Suprapubic skin (tissue), 4 donors: ENCODE measurements at regions not wholly inside any gene's neighbourhood (a gene's known extent, or its start where the extent isn't known, plus 50 kb on each side); places are given as distances from the start of the nearest gene placed in this dataset.

ENCODE experiments used
- POLR2A ChIP-seq, 2 donors: fragments of 450-650 bp; IDR thresholded peaks; one replicate each; pipeline ENCODE4 v1.6.1; 2017; ENCODE audit warnings: antibody characterized with exemption in 2 of 2, mild to moderate bottlenecking in 2 of 2, moderate library complexity in 2 of 2
- POLR2AphosphoS5 ChIP-seq, 3 donors: sonication (generic); formaldehyde crosslinking; IDR thresholded peaks; one replicate each; pipeline ENCODE4 v1.6.1; 2017; ENCODE audit warnings: antibody characterized with exemption in 3 of 3
- TF ChIP-seq, protein P1 (sequence below), 2 donors: fragments of 200-600 bp in 1 of 2; fragments of 450-650 bp in 1 of 2; sonication (generic) in 1 of 2; IDR thresholded peaks; one replicate each; pipeline ENCODE4 v1.5.1; 2016 to 2019; ENCODE audit warnings: antibody characterized with exemption in 2 of 2, mild to moderate bottlenecking in 1 of 2, moderate library complexity in 1 of 2

DNA sequence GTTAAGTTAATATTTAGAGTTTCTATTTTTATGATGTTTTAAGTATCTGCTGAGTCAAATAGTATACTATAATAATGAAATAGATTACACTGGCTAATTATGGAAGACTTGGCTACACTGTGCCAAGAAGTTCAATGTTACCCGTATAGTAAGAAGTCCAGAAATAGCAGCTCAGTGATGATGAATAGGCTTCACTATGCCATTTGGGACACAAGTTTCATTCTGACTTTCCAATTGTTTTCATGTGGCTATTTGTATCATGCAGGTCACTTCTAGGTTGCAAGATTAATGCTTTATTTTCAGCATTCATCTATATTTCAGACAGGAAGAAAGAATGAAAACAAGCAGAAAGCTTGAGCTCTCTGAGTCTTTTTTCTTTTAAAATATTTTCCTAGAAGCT lies 194.5 kb upstream of the RIOK2 start:
- TF ChIP-seq POLR2AphosphoS5 (IDR thresholded peaks at IDR 0.05) (no peak), POLR2A (IDR thresholded peaks at IDR 0.05) (no peak)
- TF ChIP-seq, protein P1, sequence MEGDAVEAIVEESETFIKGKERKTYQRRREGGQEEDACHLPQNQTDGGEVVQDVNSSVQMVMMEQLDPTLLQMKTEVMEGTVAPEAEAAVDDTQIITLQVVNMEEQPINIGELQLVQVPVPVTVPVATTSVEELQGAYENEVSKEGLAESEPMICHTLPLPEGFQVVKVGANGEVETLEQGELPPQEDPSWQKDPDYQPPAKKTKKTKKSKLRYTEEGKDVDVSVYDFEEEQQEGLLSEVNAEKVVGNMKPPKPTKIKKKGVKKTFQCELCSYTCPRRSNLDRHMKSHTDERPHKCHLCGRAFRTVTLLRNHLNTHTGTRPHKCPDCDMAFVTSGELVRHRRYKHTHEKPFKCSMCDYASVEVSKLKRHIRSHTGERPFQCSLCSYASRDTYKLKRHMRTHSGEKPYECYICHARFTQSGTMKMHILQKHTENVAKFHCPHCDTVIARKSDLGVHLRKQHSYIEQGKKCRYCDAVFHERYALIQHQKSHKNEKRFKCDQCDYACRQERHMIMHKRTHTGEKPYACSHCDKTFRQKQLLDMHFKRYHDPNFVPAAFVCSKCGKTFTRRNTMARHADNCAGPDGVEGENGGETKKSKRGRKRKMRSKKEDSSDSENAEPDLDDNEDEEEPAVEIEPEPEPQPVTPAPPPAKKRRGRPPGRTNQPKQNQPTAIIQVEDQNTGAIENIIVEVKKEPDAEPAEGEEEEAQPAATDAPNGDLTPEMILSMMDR (IDR thresholded peaks at IDR 0.05): no peak
